ENCODE measurements at regions not wholly inside any gene's neighbourhood (a gene's known extent, or its start where the extent isn't known, plus 50 kb on each side); places are given as distances from the start of the nearest gene placed in this dataset.

GRCh38 chr11:134471716-134472455, 59.8 kb upstream of the B3GAT1 start:
- DNase-seq (no peak), ATAC-seq (no peak)
- no peak overlapping the region for H3K27ac ChIP-seq
- H3K4me1 ChIP-seq, result no peaks in the 10 kb centered on the region
- intact Hi-C loops (cut with DNase I), result no loop called here
- WGBS, 4 donors, result 65 to 81% (median 71%) methylated on average over 3 to 9 of the region's 9 CpGs
- no peak overlapping the region for H3K4me3 ChIP-seq
- H3K9me3 ChIP-seq, result no peaks in the 10 kb centered on the region
- TF ChIP-seq, protein P1, sequence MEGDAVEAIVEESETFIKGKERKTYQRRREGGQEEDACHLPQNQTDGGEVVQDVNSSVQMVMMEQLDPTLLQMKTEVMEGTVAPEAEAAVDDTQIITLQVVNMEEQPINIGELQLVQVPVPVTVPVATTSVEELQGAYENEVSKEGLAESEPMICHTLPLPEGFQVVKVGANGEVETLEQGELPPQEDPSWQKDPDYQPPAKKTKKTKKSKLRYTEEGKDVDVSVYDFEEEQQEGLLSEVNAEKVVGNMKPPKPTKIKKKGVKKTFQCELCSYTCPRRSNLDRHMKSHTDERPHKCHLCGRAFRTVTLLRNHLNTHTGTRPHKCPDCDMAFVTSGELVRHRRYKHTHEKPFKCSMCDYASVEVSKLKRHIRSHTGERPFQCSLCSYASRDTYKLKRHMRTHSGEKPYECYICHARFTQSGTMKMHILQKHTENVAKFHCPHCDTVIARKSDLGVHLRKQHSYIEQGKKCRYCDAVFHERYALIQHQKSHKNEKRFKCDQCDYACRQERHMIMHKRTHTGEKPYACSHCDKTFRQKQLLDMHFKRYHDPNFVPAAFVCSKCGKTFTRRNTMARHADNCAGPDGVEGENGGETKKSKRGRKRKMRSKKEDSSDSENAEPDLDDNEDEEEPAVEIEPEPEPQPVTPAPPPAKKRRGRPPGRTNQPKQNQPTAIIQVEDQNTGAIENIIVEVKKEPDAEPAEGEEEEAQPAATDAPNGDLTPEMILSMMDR (IDR thresholded peaks at IDR 0.05), result no peak
- no peak for TF ChIP-seq POLR2A (IDR thresholded peaks at IDR 0.05)
- no peaks in the 10 kb centered on the region for H3K36me3 ChIP-seq
- H3K27me3 ChIP-seq, result peaks cover 4 to 64% (median 17%) of the 10 kb centered on the region in 9 donors

GRCh38 chr11:134471087-134471715, 59.2 kb upstream of the B3GAT1 start:
- H3K36me3 ChIP-seq, result no peaks in the 10 kb centered on the region
- ATAC-seq (no peak), DNase-seq (no peak)
- TF ChIP-seq, protein P1 (IDR thresholded peaks at IDR 0.05), result no peak
- no peak for TF ChIP-seq POLR2A (IDR thresholded peaks at IDR 0.05)
- H3K27ac ChIP-seq, result no peak overlapping the region
- no peaks in the 10 kb centered on the region for H3K9me3 ChIP-seq
- H3K27me3 ChIP-seq, result peaks cover 4 to 69% (median 22%) of the 10 kb centered on the region in 9 donors
- WGBS, 4 donors, result 32 to 40% (median 33%) methylated on average over 28 of the region's 28 CpGs
- H3K4me3 ChIP-seq, result no peak overlapping the region
- no peaks in the 10 kb centered on the region for H3K4me1 ChIP-seq
- intact Hi-C loops (cut with DNase I), result no loop called here

DNA sequence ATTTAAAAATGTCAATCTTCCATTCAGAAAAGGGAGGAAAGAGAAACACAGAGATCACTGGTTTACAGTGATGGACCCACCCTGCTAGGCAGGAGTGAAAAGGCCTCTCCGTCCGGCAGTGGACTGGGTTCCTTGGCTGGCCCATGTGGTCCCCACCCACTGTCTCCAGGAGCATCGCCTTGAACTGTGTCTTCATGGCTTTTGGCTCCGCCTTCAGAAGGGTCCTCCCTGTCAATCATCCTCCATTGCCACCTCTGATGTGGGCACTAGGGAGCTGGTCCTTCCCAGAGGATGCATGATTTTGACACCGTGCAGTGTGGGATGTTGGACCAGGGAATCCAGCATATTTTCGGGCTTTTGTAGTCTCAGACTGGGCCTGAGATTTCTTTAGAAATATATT, 58.2 kb upstream of the B3GAT1 start:
- intact Hi-C loops (cut with DNase I), result no loop called here
- H3K4me3 ChIP-seq, result no peak overlapping the region
- H3K9me3 ChIP-seq, result no peaks in the 10 kb centered on the region
- H3K27ac ChIP-seq, result no peak overlapping the region
- ATAC-seq, result no peak
- DNase-seq, result no peak
- no peaks in the 10 kb centered on the region for H3K4me1 ChIP-seq
- TF ChIP-seq POLR2A (IDR thresholded peaks at IDR 0.05), result no peak
- TF ChIP-seq, protein P1 (IDR thresholded peaks at IDR 0.05), result no peak
- H3K27me3 ChIP-seq, result peaks cover under 1 to 71% (median 22%) of the 10 kb centered on the region in 9 donors
- H3K36me3 ChIP-seq, result no peaks in the 10 kb centered on the region
- 87 to 90% (median 88%) methylated on average over 6 of the region's 6 CpGs for WGBS, 4 donors

DNA sequence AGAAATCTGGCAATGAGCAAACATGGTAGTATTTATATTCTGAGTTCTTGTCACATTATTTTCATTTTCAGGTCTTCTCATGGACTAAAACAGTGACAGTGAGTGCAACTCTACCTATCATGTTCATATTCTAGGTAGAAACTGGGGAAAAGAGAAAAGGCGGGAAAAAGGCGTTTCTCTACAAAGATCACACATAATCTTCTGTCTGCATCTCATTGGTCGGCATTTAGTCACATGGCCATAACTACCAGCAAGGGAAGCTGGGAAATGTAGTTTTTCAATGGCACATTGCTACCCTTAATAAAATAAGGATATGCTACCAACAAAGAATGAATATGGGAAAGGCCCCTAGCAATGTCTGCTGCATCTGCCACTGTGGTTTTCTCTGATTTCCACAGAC, 57.6 kb upstream of the B3GAT1 start:
- 71 to 79% (median 73%) methylated on average over 3 of the region's 3 CpGs for WGBS, 4 donors
- intact Hi-C loops (cut with DNase I), result no loop called here
- TF ChIP-seq, protein P1 (IDR thresholded peaks at IDR 0.05), result no peak
- TF ChIP-seq POLR2A (IDR thresholded peaks at IDR 0.05), result no peak

More for the DNA sequence above, 57.6 kb upstream of the B3GAT1 start:
- Histone ChIP-seq H3K9me3 (no peaks in the 10 kb centered on the region), H3K4me3 (no peak overlapping the region), H3K27ac (no peak overlapping the region), H3K4me1 (no peaks in the 10 kb centered on the region), H3K27me3 (peaks cover 4 to 71% (median 25%) of the 10 kb centered on the region in 9 donors), H3K36me3 (no peaks in the 10 kb centered on the region)
- DNase-seq (no peak), ATAC-seq (no peak)

Measured in heart left ventricle (tissue), 16 donors.